Left forelimb (tissue), 1 donor: ENCODE measurements at regions not wholly inside any gene's neighbourhood (a gene's known extent, or its start where the extent isn't known, plus 50 kb on each side); places are given as distances from the start of the nearest gene placed in this dataset.
"Not testable (repeated sequence)": the region's sequence is repeated elsewhere in the genome, so short reads cannot be mapped to it uniquely, and the experiment has no call there.

Experiments
- DNase-seq: peaks from one replicate; pipeline ENCODE4 v3.0.0-alpha.2; 2018; ENCODE audit warnings: low spot score

- no peak for DNase-seq
Observed at GRCh38 chr13:21913010-21913409, 242.1 kb downstream of the FGF9 start.

DNA sequence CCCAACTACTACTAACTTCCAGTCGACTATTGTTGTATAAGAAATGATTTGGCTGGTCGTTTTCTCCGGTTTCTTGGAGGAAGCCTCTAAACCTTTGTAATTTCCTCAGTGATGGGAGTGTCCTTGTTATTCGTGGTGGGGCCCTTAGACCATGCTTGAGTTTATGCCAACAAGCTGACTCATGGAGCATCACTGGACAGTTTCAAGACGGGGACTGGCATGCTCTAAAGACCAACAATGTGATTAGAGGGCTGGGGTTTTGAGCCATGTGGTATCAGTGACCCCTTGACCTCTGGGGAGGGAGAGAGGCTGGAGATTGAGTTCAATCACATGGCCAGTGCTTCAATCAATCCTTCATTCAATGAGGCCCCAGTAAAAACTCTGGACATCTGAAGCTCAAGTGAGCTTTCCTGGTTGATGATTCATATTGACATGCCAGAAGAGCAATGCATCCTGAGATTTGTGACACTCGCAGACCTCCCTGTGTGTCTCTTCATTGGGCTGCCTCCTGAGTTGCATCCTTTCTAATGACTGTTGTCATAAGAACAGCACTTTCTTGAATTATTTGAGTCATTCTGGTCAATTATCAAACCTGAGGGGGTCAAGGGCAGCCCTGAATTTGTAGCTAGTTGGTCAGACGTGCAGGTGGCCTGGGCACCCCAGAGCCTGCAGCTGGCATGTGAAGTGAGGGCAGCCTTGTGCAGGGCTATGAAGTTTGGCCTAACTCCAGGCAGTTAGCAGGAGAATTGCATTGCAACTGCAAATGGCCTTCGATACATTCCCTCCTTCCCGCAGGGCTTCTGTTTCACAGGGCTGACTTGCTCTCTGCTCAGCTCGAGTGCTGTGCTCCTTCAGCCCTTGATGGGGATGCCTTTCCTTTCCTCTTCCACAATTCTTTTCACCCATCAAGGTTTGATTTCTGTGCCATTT, 246.5 kb downstream of the FGF9 start:
- DNase-seq: no peak

- DNase-seq: not testable (repeated sequence)
Observed at GRCh38 chr13:21920802-21921201, 249.9 kb downstream of the FGF9 start.

- DNase-seq: no peak
Observed at GRCh38 chr13:21924958-21925357, 254.1 kb downstream of the FGF9 start.

- DNase-seq: no peak
Observed at GRCh38 chr13:21925720-21926119, 254.8 kb downstream of the FGF9 start.

GRCh38 chr13:21929400-21929799, 258.5 kb downstream of the FGF9 start:
- DNase-seq: no peak

GRCh38 chr13:21930536-21930935, 259.7 kb downstream of the FGF9 start:
- no peak for DNase-seq

DNA sequence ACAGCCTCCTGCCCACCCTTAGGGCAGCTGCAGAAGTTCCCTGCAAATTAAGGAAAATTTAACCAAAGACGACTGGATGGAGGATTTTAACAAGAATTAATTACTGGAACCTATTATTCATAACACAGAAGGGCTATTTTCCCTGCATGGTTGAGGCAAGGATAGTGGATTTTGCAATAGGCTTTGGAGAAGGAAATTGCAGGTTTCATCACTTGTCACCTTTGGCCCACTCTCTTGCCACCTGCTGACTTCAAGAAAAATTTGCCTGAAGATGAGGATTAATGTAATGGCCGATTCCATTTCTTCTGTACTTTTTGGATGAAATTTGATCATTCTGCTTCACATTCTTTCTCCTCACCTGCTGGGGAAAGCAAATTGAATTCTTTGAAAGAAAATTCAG, 261.7 kb downstream of the FGF9 start:
- DNase-seq: no peak

GRCh38 chr13:21932996-21933395, 262.1 kb downstream of the FGF9 start:
- no peak for DNase-seq

GRCh38 chr13:21934284-21934683, 263.4 kb downstream of the FGF9 start:
- no peak for DNase-seq

DNA sequence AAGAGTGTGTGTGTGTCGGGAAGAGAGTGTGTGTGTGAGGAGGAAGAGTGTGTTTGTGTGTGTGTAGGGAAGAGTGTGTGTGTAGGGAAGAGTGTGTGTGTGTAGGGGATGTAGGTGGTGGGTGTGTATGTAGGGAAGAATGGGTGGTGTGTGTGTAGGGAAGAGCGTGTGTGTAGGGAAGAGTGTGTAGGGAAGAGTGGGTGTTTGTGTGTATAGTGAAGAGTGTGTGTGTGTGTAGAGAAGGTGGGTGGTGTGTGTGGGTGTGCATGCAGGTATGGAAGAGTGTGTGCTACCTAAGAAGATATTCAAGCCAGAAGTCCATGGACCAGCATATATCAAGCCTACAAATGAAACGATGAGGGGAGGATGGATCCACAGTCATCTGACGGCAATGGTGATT, 265.8 kb downstream of the FGF9 start:
- no peak for DNase-seq

- no peak for DNase-seq
Observed at GRCh38 chr13:21938168-21938567, 267.3 kb downstream of the FGF9 start.

- DNase-seq: no peak
Observed at GRCh38 chr13:21938636-21939035, 267.8 kb downstream of the FGF9 start.

- no peak for DNase-seq
Observed at GRCh38 chr13:21942061-21942460, 271.2 kb downstream of the FGF9 start.

DNA sequence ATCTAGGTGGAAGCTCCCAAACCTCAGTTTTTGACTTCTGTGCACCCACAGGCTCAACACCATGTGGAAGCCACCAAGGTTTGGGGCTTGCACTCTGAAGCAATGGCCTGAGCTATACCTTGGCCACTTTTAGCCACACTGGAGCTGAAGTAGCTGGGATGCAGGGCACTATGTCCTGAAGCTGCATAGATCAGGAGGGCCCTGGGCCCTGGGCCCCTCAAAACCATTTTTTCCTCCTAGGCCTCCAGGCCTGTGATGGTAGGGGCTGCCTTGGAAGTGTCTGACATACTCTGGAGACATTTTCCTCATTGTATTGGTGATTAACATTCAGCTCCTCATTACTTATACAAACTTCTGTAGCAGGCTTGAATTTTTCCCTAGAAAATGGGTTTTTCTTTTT, 273.7 kb downstream of the FGF9 start:
- no peak for DNase-seq

GRCh38 chr13:21945195-21945594, 274.3 kb downstream of the FGF9 start:
- no peak for DNase-seq

- DNase-seq: no peak
Observed at GRCh38 chr13:21946964-21947363, 276.1 kb downstream of the FGF9 start.

DNA sequence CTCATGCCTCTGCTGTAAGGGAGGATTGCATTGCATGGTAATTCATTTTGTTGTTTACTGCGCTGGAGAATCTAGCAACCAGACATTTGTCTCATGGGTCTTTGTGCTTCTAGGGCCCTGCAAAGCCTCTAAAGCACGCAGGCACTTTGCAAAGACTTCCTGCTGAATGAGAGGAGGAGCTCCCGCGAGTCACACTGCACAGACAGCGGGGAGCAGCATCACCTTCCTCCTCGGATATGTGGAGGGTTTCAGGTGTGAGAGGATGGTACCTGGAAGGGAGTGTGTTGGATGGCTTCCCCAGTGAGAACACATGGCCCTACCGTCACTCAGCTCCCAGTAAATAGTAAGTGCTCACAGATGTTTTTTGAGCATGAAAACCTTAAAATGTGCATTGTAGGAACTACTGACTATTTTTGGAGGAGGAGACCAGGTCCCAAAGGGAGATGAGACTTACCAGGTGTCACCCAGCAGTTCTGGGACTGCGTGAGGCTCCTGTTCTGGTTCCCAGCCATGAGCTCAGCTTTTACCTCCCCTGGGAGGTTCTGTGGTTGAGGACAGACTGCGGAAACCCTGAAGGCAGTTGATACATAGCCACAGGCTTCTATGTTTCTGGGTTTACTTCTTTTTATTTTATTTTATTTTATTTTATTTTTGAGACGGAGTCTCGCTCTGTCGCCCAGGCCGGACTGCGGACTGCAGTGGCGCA, 278.0 kb downstream of the FGF9 start:
- DNase-seq: no peak

- no peak for DNase-seq
Observed at GRCh38 chr13:21949818-21950429, 279.1 kb downstream of the FGF9 start.

DNA sequence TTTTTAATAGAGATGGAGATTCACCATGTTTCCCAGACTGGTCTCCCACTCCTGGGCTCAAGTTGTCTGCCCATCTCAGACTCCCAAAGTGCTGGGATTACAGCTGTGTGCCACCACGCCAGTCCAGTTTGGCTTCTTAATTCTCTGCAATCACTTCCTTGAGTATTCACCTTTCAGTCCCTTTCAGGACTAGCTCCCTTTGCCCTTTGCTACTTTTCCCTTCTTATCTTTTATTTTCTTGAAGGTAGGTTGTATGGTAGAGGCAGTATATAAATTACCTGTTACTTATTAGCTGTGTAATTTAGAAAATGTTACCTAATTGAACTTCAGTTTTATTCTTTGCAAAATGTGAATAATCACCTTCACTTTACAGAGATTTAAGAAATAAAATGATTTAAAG, 285.8 kb downstream of the FGF9 start:
- no peak for DNase-seq

GRCh38 chr13:21957833-21958232, 287.0 kb downstream of the FGF9 start:
- DNase-seq: no peak

DNA sequence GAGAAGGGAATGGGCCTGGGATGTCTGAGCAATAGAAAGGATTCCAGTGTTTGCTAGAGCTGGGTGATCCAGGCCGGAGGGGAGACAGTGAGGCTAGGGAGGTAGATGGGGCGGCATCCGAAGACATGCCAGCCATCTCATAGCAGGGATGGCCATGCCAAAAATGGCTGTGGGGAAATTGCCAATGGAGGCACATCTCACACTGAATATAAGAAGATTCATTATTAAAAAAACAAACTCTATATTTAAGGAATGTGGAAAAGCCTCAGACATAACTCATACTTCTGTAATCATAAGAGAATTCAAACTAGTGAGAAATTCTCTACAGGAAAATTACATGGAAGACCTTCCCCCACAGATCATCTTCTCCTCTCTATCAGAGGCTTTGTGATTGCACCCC, 289.2 kb downstream of the FGF9 start:
- DNase-seq: no peak

DNA sequence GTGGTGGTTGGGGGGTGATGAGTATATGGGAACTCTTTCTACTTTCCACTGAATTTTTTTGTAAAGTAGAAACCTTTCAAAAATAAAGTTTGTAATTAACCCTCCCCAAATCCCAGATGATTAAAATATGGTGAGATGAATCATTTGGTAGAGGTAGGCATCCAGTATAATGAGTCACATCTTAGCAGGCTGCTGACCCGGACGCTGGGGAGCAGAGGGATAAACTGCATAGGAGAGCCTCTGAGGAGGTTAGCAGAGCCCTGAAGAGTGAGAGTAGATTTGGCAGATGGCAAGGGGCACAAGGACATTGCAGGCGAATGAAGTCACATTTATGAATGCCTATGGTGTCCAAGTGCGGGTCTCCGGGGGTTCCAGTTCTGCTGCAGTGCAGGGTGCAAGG, 293.8 kb downstream of the FGF9 start:
- DNase-seq: no peak
